OCI-LY7 (cell line): ENCODE measurements at regions not wholly inside any gene's neighbourhood (a gene's known extent, or its start where the extent isn't known, plus 50 kb on each side); places are given as distances from the start of the nearest gene placed in this dataset.

Experiments
- BruUV-seq: library from RNA; stranded (reverse); fragments of 400-500 nt; replicated peaks from 2 replicates; lab custom pipeline; 2021; lab: Mats Ljungman, UMichigan
- CTCF ChIA-PET: fragments of 300-600 bp; sonication (Branson Sonifier 250); formaldehyde crosslinking; loops from one replicate; lab custom pipeline; 2022; ENCODE audit warnings: antibody characterized with exemption; ENCODE audit not compliant: unreplicated experiment; lab: Charles Lee
- POLR2A ChIA-PET: fragments of 300-600 bp; sonication (Branson Sonifier 250); formaldehyde crosslinking; loops from one replicate; lab custom pipeline; 2022; ENCODE audit warnings: antibody characterized with exemption; lab: Charles Lee
- DNase-seq: peaks from one replicate; pipeline ENCODE4 v3.0.0-alpha.2; 2015; ENCODE audit warnings: low spot score
- H2AFZ ChIP-seq: fragments of 200-600 bp; sonication (generic), shearing (Covaris generic); 2 replicates; pipeline ENCODE4 v1.6.1; 2014; ENCODE audit warnings: mild to moderate bottlenecking, antibody characterized with exemption, low read length, moderate library complexity
- H3K27ac ChIP-seq: fragments of 200-600 bp; sonication (generic); 2 replicates; pipeline ENCODE4 v1.5.1; 2014; ENCODE audit warnings: mixed run types, low read depth, mild to moderate bottlenecking, moderate library complexity, low read length, inconsistent platforms; ENCODE audit not compliant: poor library complexity, severe bottlenecking
- H3K36me3 ChIP-seq: fragments of 200-600 bp; sonication (generic); 2 replicates; pipeline ENCODE4 v1.6.1; 2014; ENCODE audit warnings: mild to moderate bottlenecking, antibody characterized with exemption, low read length, moderate library complexity, mixed read lengths; ENCODE audit not compliant: insufficient read depth
- H3K4me1 ChIP-seq: fragments of 200-600 bp; sonication (generic); 2 replicates; pipeline ENCODE4 v1.5.1; 2014; ENCODE audit warnings: mild to moderate bottlenecking, low read length; ENCODE audit not compliant: insufficient read depth, poor library complexity, severe bottlenecking
- H3K4me2 ChIP-seq: fragments of 200-600 bp; sonication (generic); 2 replicates; pipeline ENCODE4 v1.6.1; 2014; ENCODE audit warnings: mild to moderate bottlenecking, low read length
- H3K4me3 ChIP-seq: fragments of 200-600 bp; sonication (generic); 2 replicates; pipeline ENCODE4 v1.5.1; 2014; ENCODE audit warnings: mild to moderate bottlenecking, low read depth, low read length; ENCODE audit not compliant: poor library complexity, severe bottlenecking
- H3K79me2 ChIP-seq: fragments of 200-600 bp; sonication (generic); 2 replicates; pipeline ENCODE4 v1.6.1; 2016; ENCODE audit warnings: low read depth, mild to moderate bottlenecking, low read length, moderate library complexity, mixed read lengths; ENCODE audit not compliant: insufficient read depth
- H3K9me2 ChIP-seq: fragments of 200-600 bp; sonication (generic); 2 replicates; pipeline ENCODE4 v1.6.1; 2016; ENCODE audit warnings: mild to moderate bottlenecking, low read length, mixed read lengths; ENCODE audit not compliant: insufficient read depth
- H3K9me3 ChIP-seq: fragments of 200-600 bp; sonication (generic); 2 replicates; pipeline ENCODE4 v1.6.1; 2014; ENCODE audit warnings: mild to moderate bottlenecking, mixed run types, low read length, mixed read lengths
- H4K20me1 ChIP-seq: fragments of 200-600 bp; sonication (generic); 2 replicates; pipeline ENCODE4 v1.6.1; 2014; ENCODE audit warnings: mild to moderate bottlenecking, antibody characterized with exemption, low read length, moderate library complexity, mixed read lengths; ENCODE audit not compliant: insufficient read depth
- EZH2phosphoT487 ChIP-seq: fragments of 200-600 bp; sonication (generic); IDR thresholded peaks from 2 replicates; pipeline ENCODE4 v1.6.1; 2018; ENCODE audit warnings: low read depth, borderline replicate concordance, mild to moderate bottlenecking, mixed run types, antibody characterized with exemption, low read length, moderate library complexity, mixed read lengths
- intact Hi-C: fragments of 100-400 bp; cut with micrococcal nuclease; formaldehyde crosslinking; loops from one replicate; pipeline ENCODE4 v1.10.0; 2022; ENCODE audit not compliant: unreplicated experiment
- TF ChIP-seq, protein P1 (sequence below): fragments of 200-600 bp; sonication (generic); conservative IDR thresholded peaks from 2 replicates; pipeline ENCODE4 v1.5.1; 2014; ENCODE audit warnings: mild to moderate bottlenecking, antibody characterized with exemption, low read length, moderate library complexity, mixed read lengths

DNA sequence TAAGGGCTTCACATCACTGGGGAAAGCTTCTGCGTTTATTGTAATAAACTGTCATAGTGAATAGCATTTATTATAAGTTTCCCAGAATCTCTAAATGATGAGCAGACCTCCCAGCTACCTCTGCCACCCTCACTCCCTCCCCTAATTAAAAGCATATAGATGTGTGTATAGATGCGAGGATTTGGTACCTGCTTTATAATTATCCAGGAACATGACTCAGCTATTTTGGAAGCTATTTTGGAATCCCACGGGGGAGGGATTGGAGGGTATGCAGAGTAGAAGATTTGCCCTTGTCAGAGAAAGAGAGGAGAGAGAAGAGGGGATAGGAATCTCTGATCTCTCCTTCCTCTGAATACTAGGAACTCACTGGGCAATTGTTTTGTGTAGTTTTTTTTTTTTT, 455.3 kb downstream of the ADRA2A start:
- H4K20me1 ChIP-seq: no peaks in the 10 kb centered on the region
- no peaks in the 10 kb centered on the region for H3K79me2 ChIP-seq
- no peak overlapping the region for H2AFZ ChIP-seq
- no peak overlapping the region for H3K4me3 ChIP-seq
- no peaks in the 10 kb centered on the region for H3K9me3 ChIP-seq
- H3K4me1 ChIP-seq: no peaks in the 10 kb centered on the region
- no TSS peak for BruUV-seq
- no peak overlapping the region for H3K4me2 ChIP-seq
- no peaks in the 10 kb centered on the region for H3K9me2 ChIP-seq
- ChIA-PET CTCF (no interaction called here), POLR2A (interaction anchor here (0.6 to 1.0 kb wide), 3 partner anchors 9 to 461 kb away, joined by 3 to 4 read pairs (median 3); no protein-coding TSS in a partner anchor)
- H3K36me3 ChIP-seq: no peaks in the 10 kb centered on the region
- no peak for DNase-seq
- intact Hi-C loops: no loop called here
- no peak overlapping the region for H3K27ac ChIP-seq
- TF ChIP-seq EZH2phosphoT487: no peak

- POLR2A ChIA-PET: no interaction called here
- Histone ChIP-seq H3K9me2 (no peaks in the 10 kb centered on the region), H3K79me2 (no peaks in the 10 kb centered on the region), H3K4me1 (no peaks in the 10 kb centered on the region), H4K20me1 (no peaks in the 10 kb centered on the region), H3K27ac (no peak overlapping the region), H3K36me3 (no peaks in the 10 kb centered on the region), H3K4me3 (no peak overlapping the region), H2AFZ (no peak overlapping the region), H3K4me2 (no peak overlapping the region), H3K9me3 (no peaks in the 10 kb centered on the region)
- DNase-seq: no peak
- TF ChIP-seq, protein P1, sequence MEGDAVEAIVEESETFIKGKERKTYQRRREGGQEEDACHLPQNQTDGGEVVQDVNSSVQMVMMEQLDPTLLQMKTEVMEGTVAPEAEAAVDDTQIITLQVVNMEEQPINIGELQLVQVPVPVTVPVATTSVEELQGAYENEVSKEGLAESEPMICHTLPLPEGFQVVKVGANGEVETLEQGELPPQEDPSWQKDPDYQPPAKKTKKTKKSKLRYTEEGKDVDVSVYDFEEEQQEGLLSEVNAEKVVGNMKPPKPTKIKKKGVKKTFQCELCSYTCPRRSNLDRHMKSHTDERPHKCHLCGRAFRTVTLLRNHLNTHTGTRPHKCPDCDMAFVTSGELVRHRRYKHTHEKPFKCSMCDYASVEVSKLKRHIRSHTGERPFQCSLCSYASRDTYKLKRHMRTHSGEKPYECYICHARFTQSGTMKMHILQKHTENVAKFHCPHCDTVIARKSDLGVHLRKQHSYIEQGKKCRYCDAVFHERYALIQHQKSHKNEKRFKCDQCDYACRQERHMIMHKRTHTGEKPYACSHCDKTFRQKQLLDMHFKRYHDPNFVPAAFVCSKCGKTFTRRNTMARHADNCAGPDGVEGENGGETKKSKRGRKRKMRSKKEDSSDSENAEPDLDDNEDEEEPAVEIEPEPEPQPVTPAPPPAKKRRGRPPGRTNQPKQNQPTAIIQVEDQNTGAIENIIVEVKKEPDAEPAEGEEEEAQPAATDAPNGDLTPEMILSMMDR: no peak
- no peak for TF ChIP-seq EZH2phosphoT487
- CTCF ChIA-PET: no interaction called here
- BruUV-seq: no TSS peak
- intact Hi-C loops: no loop called here
Observed at GRCh38 chr10:111539246-111539645, 462.4 kb downstream of the ADRA2A start.

GRCh38 chr10:111543854-111544253, 467.0 kb downstream of the ADRA2A start:
- Histone ChIP-seq H3K27ac (no peak overlapping the region), H3K4me1 (no peaks in the 10 kb centered on the region), H3K4me2 (no peak overlapping the region), H3K9me2 (no peaks in the 10 kb centered on the region), H3K36me3 (no peaks in the 10 kb centered on the region), H3K79me2 (no peaks in the 10 kb centered on the region), H3K4me3 (no peak overlapping the region), H3K9me3 (no peaks in the 10 kb centered on the region), H2AFZ (no peak overlapping the region), H4K20me1 (no peaks in the 10 kb centered on the region)
- BruUV-seq: no TSS peak
- CTCF ChIA-PET: no interaction called here
- POLR2A ChIA-PET: no interaction called here
- intact Hi-C loops: no loop called here
- TF ChIP-seq EZH2phosphoT487: no peak
- TF ChIP-seq, protein P1: no peak
- no peak for DNase-seq
